RWPE1 (cell line): ENCODE measurements at regions not wholly inside any gene's neighbourhood (a gene's known extent, or its start where the extent isn't known, plus 50 kb on each side); places are given as distances from the start of the nearest gene placed in this dataset.

Experiments
- CTCF ChIA-PET: fragments of 350-600 bp; sonication (Branson Sonifier 250); formaldehyde crosslinking; extraction: SDS; loops from one replicate; lab custom pipeline; 2021; lab: Yijun Ruan, JAX
- POLR2A ChIA-PET: fragments of 400-600 bp; formaldehyde crosslinking; extraction: SDS; loops from one replicate; lab custom pipeline; 2020; ENCODE audit warnings: antibody characterized with exemption; ENCODE audit not compliant: low non-redundant PET; lab: Yijun Ruan, JAX
- DNase-seq: peaks from one replicate; pipeline ENCODE4 v3.0.0; 2012; ENCODE audit warnings: low spot score
- H3K27ac ChIP-seq: fragments of 450-650 bp; 2 replicates; pipeline ENCODE4 v1.5.1; 2017
- TF ChIP-seq, protein P1 (sequence below): fragments of 450-650 bp; conservative IDR thresholded peaks from 2 replicates; pipeline ENCODE4 v1.5.1; 2017; ENCODE audit warnings: low read depth, mild to moderate bottlenecking

GRCh38 chr4:79850626-79851025 lies 222.4 kb downstream of the ANTXR2 start:
- TF ChIP-seq, protein P1, sequence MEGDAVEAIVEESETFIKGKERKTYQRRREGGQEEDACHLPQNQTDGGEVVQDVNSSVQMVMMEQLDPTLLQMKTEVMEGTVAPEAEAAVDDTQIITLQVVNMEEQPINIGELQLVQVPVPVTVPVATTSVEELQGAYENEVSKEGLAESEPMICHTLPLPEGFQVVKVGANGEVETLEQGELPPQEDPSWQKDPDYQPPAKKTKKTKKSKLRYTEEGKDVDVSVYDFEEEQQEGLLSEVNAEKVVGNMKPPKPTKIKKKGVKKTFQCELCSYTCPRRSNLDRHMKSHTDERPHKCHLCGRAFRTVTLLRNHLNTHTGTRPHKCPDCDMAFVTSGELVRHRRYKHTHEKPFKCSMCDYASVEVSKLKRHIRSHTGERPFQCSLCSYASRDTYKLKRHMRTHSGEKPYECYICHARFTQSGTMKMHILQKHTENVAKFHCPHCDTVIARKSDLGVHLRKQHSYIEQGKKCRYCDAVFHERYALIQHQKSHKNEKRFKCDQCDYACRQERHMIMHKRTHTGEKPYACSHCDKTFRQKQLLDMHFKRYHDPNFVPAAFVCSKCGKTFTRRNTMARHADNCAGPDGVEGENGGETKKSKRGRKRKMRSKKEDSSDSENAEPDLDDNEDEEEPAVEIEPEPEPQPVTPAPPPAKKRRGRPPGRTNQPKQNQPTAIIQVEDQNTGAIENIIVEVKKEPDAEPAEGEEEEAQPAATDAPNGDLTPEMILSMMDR: no peak
- DNase-seq: no peak
- CTCF ChIA-PET: no interaction called here
- POLR2A ChIA-PET: no interaction called here
- no peak overlapping the region for H3K27ac ChIP-seq

- POLR2A ChIA-PET: no interaction called here
- TF ChIP-seq, protein P1: no peak
- CTCF ChIA-PET: no interaction called here
- no peak for DNase-seq
- H3K27ac ChIP-seq: no peak overlapping the region
Observed at GRCh38 chr4:79848329-79848728, 224.7 kb downstream of the ANTXR2 start.

DNA sequence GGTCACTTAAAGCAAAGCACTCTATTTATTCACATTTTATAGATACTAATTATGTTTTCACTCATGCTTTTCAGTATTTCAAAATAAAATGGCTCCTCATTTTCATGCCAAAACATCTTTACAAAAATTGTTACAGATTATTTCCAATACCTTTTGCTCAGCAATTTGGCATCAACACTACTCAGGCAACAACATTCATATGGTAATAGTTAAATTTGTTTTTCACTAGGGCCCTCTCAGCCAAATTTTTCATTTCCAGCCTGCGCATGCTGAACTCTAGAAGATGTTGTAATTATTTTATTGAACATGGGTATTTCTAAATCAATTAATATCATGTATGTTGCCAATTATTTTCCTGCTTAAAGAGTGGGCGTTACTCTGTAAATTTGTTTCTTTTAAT lies 225.6 kb downstream of the ANTXR2 start:
- TF ChIP-seq, protein P1: no peak
- POLR2A ChIA-PET: no interaction called here
- CTCF ChIA-PET: no interaction called here

GRCh38 chr4:79842162-79842561 lies 230.9 kb downstream of the ANTXR2 start:
- POLR2A ChIA-PET: no interaction called here
- no peak overlapping the region for H3K27ac ChIP-seq
- TF ChIP-seq, protein P1: no peak
- CTCF ChIA-PET: interaction anchor here (0.7 kb wide), 1 partner anchor 374 kb away, joined by 3 read pairs; no protein-coding TSS in a partner anchor
- DNase-seq: no peak

More for the DNA sequence above, 225.6 kb downstream of the ANTXR2 start:
- no peak for DNase-seq
- no peak overlapping the region for H3K27ac ChIP-seq

- CTCF ChIA-PET: no interaction called here
- POLR2A ChIA-PET: no interaction called here
- H3K27ac ChIP-seq: no peak overlapping the region
- TF ChIP-seq, protein P1: no peak
- DNase-seq: no peak
Observed at GRCh38 chr4:79833857-79834256, 239.2 kb downstream of the ANTXR2 start.

DNA sequence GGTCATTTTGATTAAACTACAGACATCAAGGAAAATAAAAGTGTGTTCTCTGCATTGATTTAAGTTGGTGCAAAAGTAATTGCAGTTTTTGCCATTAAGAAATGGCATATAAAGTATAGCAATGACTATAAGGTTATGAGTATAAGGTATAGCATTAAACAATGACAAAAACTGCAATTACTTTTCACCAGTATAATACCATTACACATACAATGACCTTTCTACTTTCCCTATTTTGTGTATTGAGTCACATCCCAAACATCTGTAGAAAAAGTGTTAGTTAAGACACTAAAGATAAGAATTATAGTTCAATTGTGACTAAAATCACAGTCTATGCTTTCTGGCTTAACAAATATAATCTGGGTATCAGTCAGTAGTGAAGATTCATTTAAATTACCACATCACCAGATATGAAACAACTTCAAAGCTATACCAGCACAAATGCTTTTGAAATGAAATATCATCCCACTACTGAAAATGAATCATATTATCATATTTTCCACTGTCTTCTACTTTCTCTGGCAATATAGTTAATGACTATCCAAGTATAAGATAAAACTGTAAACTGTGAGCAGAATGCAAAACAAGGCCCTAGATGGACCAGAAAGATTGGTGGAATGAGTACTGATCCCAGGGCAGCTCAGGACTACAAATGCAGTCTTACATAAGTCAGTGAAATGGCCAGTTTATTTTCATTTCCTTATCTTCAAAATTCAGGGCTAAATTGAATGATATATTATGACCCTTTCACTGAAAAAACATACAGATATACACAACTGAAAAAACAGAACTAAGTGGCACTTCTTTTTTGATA lies 241.1 kb downstream of the ANTXR2 start:
- TF ChIP-seq, protein P1: no peak
- DNase-seq: no peak
- ChIA-PET POLR2A (no interaction called here), CTCF (interaction anchor here (0.7 kb wide), 1 partner anchor 291 kb away, joined by 4 read pairs; no protein-coding TSS in a partner anchor)
- H3K27ac ChIP-seq: no peak overlapping the region
